ENCODE measurements at regions not wholly inside any gene's neighbourhood (a gene's known extent, or its start where the extent isn't known, plus 50 kb on each side); places are given as distances from the start of the nearest gene placed in this dataset.

GRCh38 chr7:93048136-93048930 lies 69.4 kb downstream of the SAMD9 start:
- DNase-seq (ENCODE audit: low read depth in 1 of 2, low spot score in 1 of 2): no peak
- Histone ChIP-seq H3K27me3 (ENCODE audit: insufficient read depth, poor library complexity, severe bottlenecking) (no peaks in the 10 kb centered on the region), H3K27ac (replicated peaks) (no peak overlapping the region), H3K4me3 (replicated peaks; ENCODE audit: insufficient read depth, low read length) (no peak overlapping the region)
- TF ChIP-seq SPI1 (IDR thresholded peaks at IDR 0.05; ENCODE audit: borderline replicate concordance, low read depth) (no peak), REST (IDR thresholded peaks at IDR 0.05; ENCODE audit: insufficient replicate concordance, low read depth) (no peak), CTCF (IDR thresholded peaks at IDR 0.05; ENCODE audit: insufficient read depth, low read length) (no peak), GABPA (IDR thresholded peaks at IDR 0.05; ENCODE audit: low read depth) (no peak), POLR2AphosphoS5 (IDR thresholded peaks at IDR 0.05; ENCODE audit: low read depth) (no peak)

DNA sequence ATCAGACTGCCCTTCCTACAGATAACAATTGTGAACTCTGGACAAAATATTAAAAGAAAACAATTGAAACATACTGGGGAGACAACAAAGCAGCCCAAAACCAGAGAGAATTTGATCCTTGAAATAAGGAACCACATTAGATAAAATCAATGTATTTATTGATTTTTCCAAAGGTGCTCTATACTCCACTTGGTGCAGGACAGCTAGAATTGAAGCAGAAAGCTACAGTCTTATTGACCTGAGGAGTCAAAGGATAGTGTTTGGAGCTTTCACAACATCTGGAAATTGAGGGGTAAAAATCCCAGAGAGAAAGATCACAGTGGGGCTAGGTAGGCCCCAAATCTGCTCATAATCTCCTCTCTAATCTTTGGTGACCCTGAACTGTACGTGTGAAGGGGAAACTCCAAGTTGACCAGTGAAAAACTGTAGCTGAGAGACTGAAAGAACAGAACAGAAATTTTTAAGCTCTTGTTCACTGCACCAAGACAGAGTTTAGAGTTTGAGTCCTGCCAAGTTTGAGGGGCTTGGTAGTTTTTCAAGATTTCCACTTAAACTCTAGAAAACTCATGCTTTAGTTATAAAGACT lies 70.2 kb downstream of the SAMD9 start:
- no peak for DNase-seq (ENCODE audit: low read depth in 1 of 2, low spot score in 1 of 2)
- TF ChIP-seq SPI1 (IDR thresholded peaks at IDR 0.05; ENCODE audit: borderline replicate concordance, low read depth): no peak
- TF ChIP-seq GABPA (IDR thresholded peaks at IDR 0.05; ENCODE audit: low read depth): no peak
- Histone ChIP-seq H3K27ac (replicated peaks) (no peak overlapping the region), H3K4me3 (replicated peaks; ENCODE audit: insufficient read depth, low read length) (no peak overlapping the region), H3K27me3 (ENCODE audit: insufficient read depth, poor library complexity, severe bottlenecking) (no peaks in the 10 kb centered on the region)

GRCh38 chr7:93046641-93047040 lies 71.1 kb downstream of the SAMD9 start:
- no peak for DNase-seq (ENCODE audit: low read depth in 1 of 2, low spot score in 1 of 2)
- H3K27me3 ChIP-seq (ENCODE audit: insufficient read depth, poor library complexity, severe bottlenecking): no peaks in the 10 kb centered on the region
- no peak overlapping the region for H3K27ac ChIP-seq (replicated peaks)
- TF ChIP-seq POLR2AphosphoS5 (IDR thresholded peaks at IDR 0.05; ENCODE audit: low read depth): no peak
- no peak for TF ChIP-seq REST (IDR thresholded peaks at IDR 0.05; ENCODE audit: insufficient replicate concordance, low read depth)
- no peak for TF ChIP-seq GABPA (IDR thresholded peaks at IDR 0.05; ENCODE audit: low read depth)
- TF ChIP-seq SPI1 (IDR thresholded peaks at IDR 0.05; ENCODE audit: borderline replicate concordance, low read depth): no peak
- no peak for TF ChIP-seq CTCF (IDR thresholded peaks at IDR 0.05; ENCODE audit: insufficient read depth, low read length)
- H3K4me3 ChIP-seq (replicated peaks; ENCODE audit: insufficient read depth, low read length): no peak overlapping the region

DNA sequence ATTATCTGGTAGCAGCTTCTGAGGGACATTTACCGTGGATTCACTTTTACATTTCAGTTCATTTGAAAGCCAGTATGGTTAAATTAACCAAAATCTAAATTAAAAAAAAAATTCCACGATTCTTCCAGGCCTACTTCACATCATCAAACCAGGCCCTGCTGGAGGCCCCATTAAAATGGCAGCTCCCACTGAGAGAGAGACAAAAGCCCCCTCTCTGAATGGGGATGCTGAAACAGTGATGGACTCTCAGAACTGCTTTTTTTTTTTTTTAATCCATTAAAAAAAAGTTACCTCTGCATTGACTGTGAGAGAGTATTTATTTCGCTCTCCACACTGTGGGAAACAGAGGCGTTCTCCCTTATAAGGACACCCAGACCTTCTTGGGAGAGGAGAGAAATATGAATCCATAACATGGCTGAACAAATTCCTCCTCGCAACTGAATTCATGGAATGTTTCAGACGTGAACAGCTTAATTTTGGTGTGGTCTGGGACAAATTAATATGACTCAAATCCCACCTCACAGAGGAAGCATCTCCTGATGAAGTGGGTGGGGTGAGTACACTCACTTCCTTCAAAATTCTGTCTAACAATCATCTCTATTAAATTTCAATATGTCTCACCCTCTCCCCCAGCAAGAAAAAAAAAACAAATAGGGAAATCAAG lies 73.5 kb downstream of the SAMD9 start:
- Histone ChIP-seq H3K4me3 (replicated peaks; ENCODE audit: insufficient read depth, low read length) (no peak overlapping the region), H3K27ac (replicated peaks) (no peak overlapping the region), H3K27me3 (ENCODE audit: insufficient read depth, poor library complexity, severe bottlenecking) (no peaks in the 10 kb centered on the region)
- no peak for DNase-seq (ENCODE audit: low read depth in 1 of 2, low spot score in 1 of 2)
- TF ChIP-seq SPI1 (IDR thresholded peaks at IDR 0.05; ENCODE audit: borderline replicate concordance, low read depth) (no peak), REST (IDR thresholded peaks at IDR 0.05; ENCODE audit: insufficient replicate concordance, low read depth) (no peak), GABPA (IDR thresholded peaks at IDR 0.05; ENCODE audit: low read depth) (no peak), POLR2AphosphoS5 (IDR thresholded peaks at IDR 0.05; ENCODE audit: low read depth) (no peak), CTCF (IDR thresholded peaks at IDR 0.05; ENCODE audit: insufficient read depth, low read length) (no peak)

Data from HL-60 (cell line).